PC-9 (cell line): ENCODE measurements at regions not wholly inside any gene's neighbourhood (a gene's known extent, or its start where the extent isn't known, plus 50 kb on each side); places are given as distances from the start of the nearest gene placed in this dataset.

Source experiments
- BruUV-seq: library from RNA; stranded (reverse); fragments of 400-500 nt; replicated peaks from 2 replicates; lab custom pipeline; 2021; lab: Mats Ljungman, UMichigan
- CTCF ChIA-PET: fragments of 300-600 bp; sonication (Branson Sonifier 250); formaldehyde crosslinking; loops from one replicate; lab custom pipeline; 2022; ENCODE audit warnings: antibody characterized with exemption; lab: Charles Lee
- POLR2A ChIA-PET: fragments of 300-600 bp; sonication (Branson Sonifier 250); formaldehyde crosslinking; loops from one replicate; lab custom pipeline; 2022; ENCODE audit warnings: antibody characterized with exemption; ENCODE audit not compliant: unreplicated experiment; lab: Charles Lee
- DNase-seq, 2 experiments: peaks; one replicate each; pipeline versions ENCODE4 v3.0.0 to v3.0.0-alpha.2; 2015 to 2022; ENCODE audit warnings: mixed read lengths in 1 of 2
- H2AFZ ChIP-seq: fragments of 200-600 bp; sonication (generic); 2 replicates; pipeline ENCODE4 v1.8.1; 2017; ENCODE audit warnings: antibody characterized with exemption
- H3F3A ChIP-seq: fragments of 200-600 bp; sonication (generic); 2 replicates; pipeline ENCODE4 v1.8.1; 2017; ENCODE audit warnings: antibody characterized with exemption, mild to moderate bottlenecking, low read depth; ENCODE audit not compliant: insufficient read depth
- H3K27ac ChIP-seq: fragments of 200-600 bp; sonication (generic); 2 replicates; pipeline ENCODE4 v1.6.1; 2016; ENCODE audit warnings: mixed run types
- H3K27me3 ChIP-seq: fragments of 200-600 bp; sonication (generic); 2 replicates; pipeline ENCODE4 v1.6.1; 2016; ENCODE audit warnings: low read depth, mixed run types; ENCODE audit not compliant: insufficient read depth
- H3K36me3 ChIP-seq: fragments of 200-600 bp; sonication (generic); 2 replicates; pipeline ENCODE4 v1.6.1; 2016; ENCODE audit warnings: low read depth, mixed run types
- H3K4me1 ChIP-seq: fragments of 200-600 bp; sonication (generic); replicated peaks from 2 replicates; pipeline ENCODE4 v1.6.1; 2016; ENCODE audit warnings: mixed run types; ENCODE audit not compliant: insufficient read depth
- H3K4me2 ChIP-seq: fragments of 200-600 bp; sonication (generic); 2 replicates; pipeline ENCODE4 v1.6.1; 2017; ENCODE audit warnings: mixed run types
- H3K4me3 ChIP-seq: fragments of 200-600 bp; sonication (generic); 2 replicates; pipeline ENCODE4 v1.6.1; 2016; ENCODE audit warnings: mixed run types
- H3K79me2 ChIP-seq: fragments of 200-600 bp; sonication (generic); 2 replicates; pipeline ENCODE4 v1.6.1; 2017; ENCODE audit warnings: low read depth, mixed run types
- H3K9me2 ChIP-seq: fragments of 200-600 bp; sonication (generic); 2 replicates; pipeline ENCODE4 v1.8.1; 2017; ENCODE audit warnings: mild to moderate bottlenecking; ENCODE audit not compliant: insufficient read depth
- H3K9me3 ChIP-seq: fragments of 200-600 bp; sonication (generic); 2 replicates; pipeline ENCODE4 v1.8.1; 2016; ENCODE audit warnings: low read depth; ENCODE audit not compliant: insufficient read depth
- H4K20me1 ChIP-seq: fragments of 200-600 bp; sonication (generic); 2 replicates; pipeline ENCODE4 v1.8.1; 2017; ENCODE audit not compliant: insufficient read depth
- CTCF ChIP-seq: fragments of 200-600 bp; sonication (generic); conservative IDR thresholded peaks from 2 replicates; pipeline ENCODE4 v1.6.1; 2017; ENCODE audit warnings: mixed run types, antibody characterized with exemption, mild to moderate bottlenecking, moderate library complexity
- EZH2 ChIP-seq: fragments of 200-600 bp; sonication (generic); IDR thresholded peaks from 2 replicates; pipeline ENCODE4 v1.8.0; 2017; ENCODE audit warnings: antibody characterized with exemption, low read depth
- intact Hi-C: fragments of 100-400 bp; cut with micrococcal nuclease; formaldehyde crosslinking; loops from one replicate; pipeline ENCODE4 v1.10.0; 2022; ENCODE audit not compliant: unreplicated experiment

GRCh38 chr4:126065016-126065415, 750.3 kb downstream of the FAT4 start:
- intact Hi-C loops: no loop called here
- BruUV-seq: no TSS peak
- H3K4me3 ChIP-seq: no peak overlapping the region
- no peaks in the 10 kb centered on the region for H3K9me3 ChIP-seq
- DNase-seq: no peak
- no peak overlapping the region for H3K27ac ChIP-seq
- ChIA-PET POLR2A (no interaction called here), CTCF (no interaction called here)
- H3K79me2 ChIP-seq: no peaks in the 10 kb centered on the region
- H3K9me2 ChIP-seq: no peaks in the 10 kb centered on the region
- H3K4me2 ChIP-seq: no peak overlapping the region
- no peaks in the 10 kb centered on the region for H4K20me1 ChIP-seq
- TF ChIP-seq CTCF (no peak), EZH2 (no peak)
- H3K36me3 ChIP-seq: no peaks in the 10 kb centered on the region
- H3F3A ChIP-seq: no peaks in the 10 kb centered on the region
- H3K4me1 ChIP-seq: no peaks in the 10 kb centered on the region
- H2AFZ ChIP-seq: no peak overlapping the region
- H3K27me3 ChIP-seq: no peaks in the 10 kb centered on the region

GRCh38 chr4:126071346-126072333, 756.9 kb downstream of the FAT4 start:
- Histone ChIP-seq H3K4me1 (no peaks in the 10 kb centered on the region), H3K27me3 (no peaks in the 10 kb centered on the region), H3K79me2 (no peaks in the 10 kb centered on the region), H3F3A (no peaks in the 10 kb centered on the region), H3K36me3 (no peaks in the 10 kb centered on the region), H3K27ac (no peak overlapping the region), H3K4me2 (no peak overlapping the region), H3K9me3 (no peaks in the 10 kb centered on the region), H2AFZ (no peak overlapping the region), H3K4me3 (no peak overlapping the region), H4K20me1 (no peaks in the 10 kb centered on the region), H3K9me2 (no peaks in the 10 kb centered on the region)
- DNase-seq: no peak
- ChIA-PET CTCF (no interaction called here), POLR2A (no interaction called here)
- BruUV-seq: no TSS peak
- TF ChIP-seq CTCF: no peak
- TF ChIP-seq EZH2: no peak
- intact Hi-C loops: no loop called here

- ChIA-PET POLR2A (no interaction called here), CTCF (no interaction called here)
- intact Hi-C loops: no loop called here
- H3K9me2 ChIP-seq: peaks cover 5% of the 10 kb centered on the region; the same call in 1 of the 2 replicates
- H3K4me1 ChIP-seq: no peaks in the 10 kb centered on the region
- BruUV-seq: no TSS peak
- H3K36me3 ChIP-seq: no peaks in the 10 kb centered on the region
- DNase-seq: no peak
- H3K79me2 ChIP-seq: no peaks in the 10 kb centered on the region
- H3K27me3 ChIP-seq: no peaks in the 10 kb centered on the region
- H2AFZ ChIP-seq: no peak overlapping the region
- H3K27ac ChIP-seq: no peak overlapping the region
- H3K4me2 ChIP-seq: no peak overlapping the region
- H3K9me3 ChIP-seq: no peaks in the 10 kb centered on the region
- no peak for TF ChIP-seq EZH2
- TF ChIP-seq CTCF: no peak
- H3F3A ChIP-seq: no peaks in the 10 kb centered on the region
- no peaks in the 10 kb centered on the region; the same call in 1 of the 2 replicates for H4K20me1 ChIP-seq
- no peak overlapping the region for H3K4me3 ChIP-seq
Observed at GRCh38 chr4:126081336-126081735, 766.6 kb downstream of the FAT4 start.
